Cerebellar nuclear complex (tissue), 1 donor: ENCODE measurements at regions not wholly inside any gene's neighbourhood (a gene's known extent, or its start where the extent isn't known, plus 50 kb on each side); places are given as distances from the start of the nearest gene placed in this dataset.
"Not testable (repeated sequence)": the region's sequence is repeated elsewhere in the genome, so short reads cannot be mapped to it uniquely, and the experiment has no call there.

Source experiments
- DNase-seq, 2 experiments: peaks; one replicate each; lab custom pipeline; 2025; lab: John Stamatoyannopoulos, UW

DNA sequence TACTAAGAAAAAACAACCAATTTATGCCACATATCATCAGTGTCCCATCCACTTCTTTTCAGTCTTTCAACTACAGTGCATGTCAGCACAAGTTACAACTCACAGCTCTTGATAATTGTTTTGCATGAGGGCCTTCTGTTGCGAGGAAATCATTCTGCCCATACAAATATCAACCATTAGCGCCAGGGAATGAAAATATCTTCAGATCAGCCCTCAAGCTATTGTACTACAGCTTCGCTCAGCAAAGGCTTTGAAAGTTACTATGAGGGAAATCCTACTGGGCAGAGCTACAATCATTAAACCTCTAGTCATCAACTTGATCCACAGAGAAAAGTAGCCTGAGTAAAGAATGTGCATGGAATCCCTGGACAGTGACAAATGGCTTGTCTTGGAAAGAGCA, 1023.6 kb upstream of the HS3ST1 start:
- DNase-seq: no peak

DNA sequence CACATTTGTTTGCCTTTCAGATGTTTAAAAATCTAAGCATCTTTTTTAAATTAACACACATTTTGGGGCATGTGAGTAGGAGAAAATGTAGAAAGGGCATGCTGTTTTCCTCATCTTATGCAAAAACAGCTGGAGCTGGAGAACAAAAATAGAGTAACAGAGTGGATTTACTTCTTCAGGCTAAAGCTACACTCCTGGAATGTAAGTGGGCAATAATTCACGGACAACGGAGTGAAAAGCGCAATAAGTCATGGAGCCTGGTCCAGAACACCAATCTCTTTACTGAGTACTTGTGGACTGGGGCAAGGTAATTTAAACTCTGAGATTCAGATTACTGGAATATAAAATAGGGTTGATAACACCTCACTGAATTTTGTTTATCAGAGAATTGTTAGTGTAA, 1018.8 kb upstream of the HS3ST1 start:
- DNase-seq: no peak

DNA sequence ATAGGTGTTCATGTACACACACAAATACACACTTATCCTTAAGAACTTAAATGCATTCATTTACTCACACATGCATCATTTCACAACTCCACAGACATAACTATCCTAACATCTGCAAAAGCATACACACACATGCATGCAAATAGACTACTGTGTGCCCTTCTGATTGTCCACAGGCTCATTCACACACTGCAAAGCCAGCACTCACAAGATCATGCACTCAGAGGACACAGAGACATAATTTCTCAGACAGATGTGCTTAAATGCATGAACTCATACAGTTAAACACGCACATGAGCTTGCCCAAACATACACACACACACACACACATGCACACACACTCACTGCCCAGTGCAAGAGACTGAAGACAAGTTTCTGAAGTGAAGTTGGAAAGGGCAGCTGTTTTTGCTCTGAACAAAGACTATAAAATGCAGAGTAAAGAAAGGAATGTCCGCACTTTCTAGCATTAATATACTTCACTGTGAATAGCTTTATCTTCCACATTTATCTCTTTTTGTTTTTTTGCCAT, 1018.0 kb upstream of the HS3ST1 start:
- DNase-seq: no peak

DNA sequence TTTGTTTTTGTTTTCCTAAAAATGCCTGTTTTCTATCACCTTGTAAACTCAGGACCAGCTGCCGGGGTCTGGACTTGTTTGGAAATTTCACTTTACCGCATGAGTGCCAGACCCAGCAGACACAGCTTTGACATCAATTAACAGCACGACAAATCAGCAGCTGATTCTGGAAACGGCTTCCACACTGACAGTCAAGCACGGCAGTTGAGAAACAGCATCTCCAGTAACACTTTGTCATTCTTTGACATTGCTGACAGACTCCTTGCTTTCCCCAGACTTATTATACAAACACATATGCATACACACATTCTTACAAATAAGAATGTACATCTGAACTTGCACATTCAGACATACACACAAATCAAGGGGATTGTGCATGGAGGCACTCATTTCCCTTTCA, 1017.6 kb upstream of the HS3ST1 start:
- no peak for DNase-seq

DNA sequence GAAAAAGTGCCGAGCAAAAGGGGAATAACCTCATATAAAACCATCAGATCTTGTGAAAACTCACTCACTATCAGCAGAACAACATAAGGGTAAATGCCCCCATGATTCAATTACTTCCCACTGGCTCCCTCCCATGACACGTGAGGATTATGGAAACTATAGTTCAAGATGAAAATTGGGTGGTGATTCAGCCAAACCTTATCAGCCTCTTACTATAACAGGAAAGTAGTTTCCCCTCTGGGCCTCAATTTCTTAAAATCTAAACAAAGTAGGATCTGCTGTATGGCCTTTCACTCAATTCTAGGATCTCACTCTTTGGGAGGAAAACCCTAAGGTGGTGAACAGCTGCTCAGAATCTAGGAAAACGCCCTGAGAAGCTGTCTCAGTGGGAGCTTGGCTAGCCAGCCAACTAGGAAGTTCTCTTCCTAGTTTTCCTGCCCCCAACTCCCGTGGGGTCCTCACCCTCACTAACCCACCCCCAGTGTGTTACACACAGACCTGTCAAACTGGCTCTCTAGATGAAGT, 1017.1 kb upstream of the HS3ST1 start:
- no peak for DNase-seq

DNA sequence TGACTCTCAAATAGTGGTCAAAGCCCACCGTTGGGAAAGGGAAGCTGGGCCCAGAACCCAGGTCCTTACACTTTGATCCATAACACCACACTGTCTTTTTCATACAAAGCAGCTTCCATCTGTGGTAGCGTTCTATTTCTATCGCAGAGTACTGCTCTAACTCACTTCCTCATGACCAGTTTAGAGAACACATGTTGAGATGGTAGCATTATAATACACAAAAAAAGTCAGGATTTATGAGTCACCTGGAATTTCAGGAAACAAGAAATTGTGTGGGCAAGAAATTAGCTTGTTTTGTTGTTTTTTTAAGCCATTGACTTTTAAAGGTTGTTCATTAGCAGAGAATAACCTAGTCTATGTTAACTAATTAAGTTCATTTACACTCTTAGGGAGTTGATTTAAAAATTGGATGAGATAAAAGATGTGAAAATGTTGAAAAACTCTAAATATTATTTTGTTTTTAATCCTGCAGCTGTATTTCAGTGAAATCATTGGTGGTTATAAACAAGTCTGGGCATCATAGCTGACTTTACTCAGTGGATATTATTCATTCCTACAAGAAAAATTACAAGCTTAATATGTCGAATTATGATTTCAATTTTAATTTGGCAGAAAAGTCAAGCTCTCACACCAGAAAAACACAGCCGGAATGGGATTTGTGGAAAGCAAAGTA, 1011.1 kb upstream of the HS3ST1 start:
- DNase-seq: no peak

DNA sequence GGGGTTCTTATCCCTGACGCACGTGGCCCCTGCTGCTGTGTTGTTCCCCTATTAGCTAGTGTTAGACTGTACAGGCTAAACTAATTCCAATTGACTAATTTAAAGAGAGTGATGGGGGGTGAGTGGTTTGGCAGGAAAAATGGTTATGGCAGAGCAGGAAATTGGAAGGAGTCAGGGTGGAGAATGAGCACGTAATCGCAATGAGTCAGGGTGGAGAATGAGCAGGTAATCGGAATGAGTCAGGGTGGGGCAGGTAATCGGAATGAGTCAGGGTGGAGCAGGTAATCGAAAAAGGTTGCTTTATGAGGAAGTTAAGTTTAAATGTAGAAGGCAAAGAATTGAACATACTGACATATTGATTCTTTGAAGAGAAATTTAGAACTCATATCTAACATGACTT, 1002.6 kb upstream of the HS3ST1 start:
- DNase-seq: not testable (repeated sequence)

DNA sequence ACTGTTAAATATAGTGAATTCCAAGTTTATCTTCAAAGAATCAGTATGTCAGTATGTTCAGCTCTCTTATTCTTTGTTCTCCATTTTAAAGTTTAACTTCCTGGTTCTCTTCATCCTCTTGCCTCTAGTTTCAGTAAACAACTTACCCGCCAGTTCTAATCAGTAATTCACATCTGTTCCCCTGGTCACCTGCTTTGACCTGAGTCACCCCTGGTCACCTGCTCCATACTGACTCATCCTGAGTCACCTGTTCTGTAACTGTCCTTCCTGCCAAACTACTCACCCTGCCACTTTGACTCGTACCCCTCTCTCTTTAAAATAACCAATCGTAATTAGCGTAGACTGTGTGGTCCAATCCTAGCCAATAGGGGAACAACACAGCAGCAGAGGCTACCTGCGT, 992.7 kb upstream of the HS3ST1 start:
- no peak for DNase-seq

DNA sequence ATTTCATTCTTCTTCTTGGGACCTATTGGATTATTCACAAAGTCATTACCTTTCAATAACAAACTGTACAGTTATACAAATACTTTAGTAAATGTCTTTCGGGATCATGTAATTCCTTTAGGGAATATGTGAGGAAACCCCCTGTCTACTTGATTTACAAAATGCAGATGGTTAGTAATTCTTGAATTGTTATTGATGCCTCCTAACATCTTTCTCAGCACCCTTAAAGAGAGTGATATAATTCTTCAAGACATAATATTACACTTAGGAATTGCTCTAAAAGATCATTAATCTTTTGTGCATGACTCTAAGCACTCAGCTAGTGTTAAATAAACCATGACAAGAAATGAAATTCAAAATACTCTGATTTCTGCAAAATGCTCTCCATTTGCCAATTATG, 988.1 kb upstream of the HS3ST1 start:
- no peak for DNase-seq

DNA sequence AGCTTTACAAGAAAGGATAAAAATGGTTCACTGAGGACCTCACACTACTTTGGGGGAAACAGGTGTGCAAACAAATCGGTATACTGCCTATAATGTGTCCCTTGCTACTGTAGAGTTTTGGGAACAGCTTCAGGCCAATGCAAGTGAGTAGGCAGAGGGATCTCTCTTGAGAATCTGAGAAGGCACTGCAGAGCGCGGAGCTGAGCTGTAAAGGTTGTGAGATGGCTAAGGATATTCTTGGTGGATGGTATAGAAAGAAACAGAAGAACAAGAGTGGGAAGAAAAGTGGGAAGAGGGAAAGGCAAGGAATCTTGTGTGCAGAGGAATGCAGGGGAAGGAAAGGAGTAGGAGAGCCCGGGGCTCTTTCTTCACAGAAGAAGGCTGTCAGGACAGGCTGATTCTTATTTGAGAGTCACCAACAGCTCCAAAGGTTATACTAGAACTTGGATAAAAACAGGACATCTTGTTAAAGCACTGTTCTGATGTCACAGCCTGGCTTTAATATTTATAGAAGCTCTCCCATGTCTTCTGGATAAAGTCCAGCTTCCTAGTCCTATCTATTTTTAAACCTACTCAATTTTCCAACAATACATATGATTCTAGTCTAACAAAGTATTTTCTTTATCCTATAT, 985.6 kb upstream of the HS3ST1 start:
- no peak for DNase-seq

DNA sequence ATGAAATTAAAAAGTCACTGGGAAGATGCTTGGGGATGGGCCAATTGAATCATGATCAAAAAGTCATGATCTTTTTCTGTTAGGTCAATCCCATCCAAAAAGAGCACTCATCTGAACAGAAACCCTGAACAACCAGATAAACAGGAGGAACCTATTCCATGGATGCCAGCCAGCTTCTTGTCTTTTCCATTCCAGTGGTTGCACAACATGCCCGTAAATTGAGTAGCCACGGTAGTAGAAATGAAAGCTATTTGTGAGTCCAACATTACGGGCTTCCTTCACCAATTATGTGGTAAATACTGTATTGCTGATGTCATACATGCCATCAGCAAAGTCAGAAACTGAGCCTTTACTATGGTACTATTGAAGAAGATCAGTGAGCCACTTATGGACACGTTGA, 982.4 kb upstream of the HS3ST1 start:
- no peak for DNase-seq

DNA sequence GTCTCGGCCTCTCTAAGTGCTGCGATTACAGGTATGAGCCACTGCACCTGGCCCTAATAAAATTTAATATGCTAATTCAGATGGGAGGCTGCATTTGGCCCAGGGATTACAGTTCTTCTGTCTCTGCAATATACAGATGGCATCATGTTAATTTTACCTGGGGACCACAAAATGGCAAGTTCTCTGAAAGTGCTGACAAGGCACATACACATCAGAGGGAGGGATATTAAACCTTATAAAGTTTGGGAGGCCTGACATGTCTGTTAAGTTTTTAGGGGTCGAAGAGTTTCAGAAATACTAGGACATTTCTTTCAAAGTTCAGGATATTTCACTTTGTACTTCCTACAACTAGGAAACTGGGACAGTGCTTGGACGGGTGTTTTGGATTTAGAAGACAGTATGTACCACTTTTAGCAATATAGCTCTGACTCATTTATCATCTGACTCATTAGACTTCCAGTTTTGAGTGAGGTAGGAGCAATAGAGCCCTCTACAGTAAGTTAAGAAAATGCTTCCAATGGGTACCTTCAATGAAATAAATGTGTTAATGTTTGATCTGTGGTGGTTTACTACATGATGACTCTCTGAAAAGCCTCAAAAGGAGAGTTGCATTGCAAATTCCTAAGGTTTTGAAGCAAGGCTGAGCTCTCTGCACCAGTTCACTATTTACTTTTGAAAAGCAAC, 981.0 kb upstream of the HS3ST1 start:
- DNase-seq: no peak

DNA sequence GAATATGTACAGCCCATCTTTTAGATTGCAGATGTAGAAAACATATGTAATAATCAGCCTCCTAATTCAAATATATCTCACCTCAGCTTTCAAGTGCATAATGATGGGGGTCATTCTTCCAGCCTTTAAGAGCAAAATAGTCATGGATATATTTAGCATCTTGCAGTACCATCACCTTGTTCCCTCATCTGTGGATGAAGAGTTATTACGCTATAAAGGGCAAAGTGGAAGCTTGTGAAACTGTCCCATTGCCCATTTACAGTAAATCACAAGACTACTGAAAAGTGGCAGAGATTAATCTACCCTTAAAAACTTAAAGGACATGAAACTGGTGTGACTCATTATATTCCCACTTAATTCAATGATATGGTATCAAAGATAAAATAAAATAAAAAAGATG, 979.7 kb upstream of the HS3ST1 start:
- no peak for DNase-seq

DNA sequence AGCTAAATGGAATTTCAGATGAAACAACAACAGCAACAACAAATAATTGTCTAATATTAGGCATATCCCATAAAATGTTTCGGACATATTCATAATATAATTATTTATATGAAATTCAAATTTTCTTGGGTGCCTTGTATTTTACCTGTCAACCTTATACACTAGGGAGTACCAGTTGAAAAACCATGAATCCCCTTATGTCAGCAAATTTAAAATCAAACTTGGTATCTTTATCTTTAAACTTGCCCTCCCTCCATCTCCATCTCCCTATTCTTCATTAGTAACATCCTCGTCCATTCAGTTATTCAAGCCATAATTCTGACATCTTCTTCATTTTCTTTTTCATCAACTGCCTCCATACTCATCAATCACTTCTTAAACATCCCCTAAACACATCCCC, 974.5 kb upstream of the HS3ST1 start:
- no peak for DNase-seq

DNA sequence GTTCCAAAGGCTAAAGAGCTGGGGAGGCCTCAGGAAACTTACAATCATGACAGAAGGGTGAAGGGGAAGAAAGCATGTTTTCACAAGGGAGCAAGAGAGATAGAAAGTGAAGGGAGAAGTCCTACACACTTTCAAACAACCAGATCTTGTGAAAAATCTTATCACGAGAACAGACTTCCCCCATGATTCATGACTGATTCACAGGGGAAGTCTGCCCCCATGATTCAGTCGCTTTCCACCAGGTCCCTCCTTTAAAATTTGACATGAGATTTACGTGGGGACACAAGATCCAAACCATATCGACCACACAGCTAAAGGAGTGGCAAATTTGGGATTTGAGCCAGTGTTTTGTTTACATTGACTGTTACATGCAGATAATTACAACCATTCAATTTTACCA, 971.1 kb upstream of the HS3ST1 start:
- DNase-seq: no peak

DNA sequence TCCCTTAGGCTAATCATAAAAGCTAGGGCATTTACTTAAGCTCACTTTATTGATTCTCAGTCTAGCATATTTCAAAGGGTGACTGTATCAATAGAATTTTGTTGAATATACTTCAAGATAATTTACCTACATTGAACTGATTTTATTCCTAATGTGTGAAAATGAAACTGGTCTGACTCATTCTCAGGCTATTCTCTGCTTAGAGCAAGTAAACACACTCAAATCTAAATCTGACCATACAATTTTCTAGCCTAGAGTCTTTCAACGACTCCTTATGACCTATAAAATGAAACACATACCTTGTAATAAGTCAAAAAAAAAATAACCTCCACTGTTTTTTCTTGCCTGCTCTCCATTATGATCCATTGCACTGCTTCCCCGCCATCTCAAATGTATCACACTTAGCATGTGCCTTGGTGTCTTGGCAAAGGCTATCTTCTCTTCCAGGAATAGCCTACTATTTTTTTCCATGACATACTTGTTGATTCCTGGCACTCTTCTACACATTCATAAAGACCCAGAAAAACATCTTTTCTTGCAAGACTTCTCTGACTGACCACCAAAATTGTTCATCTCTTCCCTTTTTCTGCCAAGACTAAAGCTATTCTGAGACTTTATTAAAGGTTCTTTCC, 965.1 kb upstream of the HS3ST1 start:
- DNase-seq: no peak

DNA sequence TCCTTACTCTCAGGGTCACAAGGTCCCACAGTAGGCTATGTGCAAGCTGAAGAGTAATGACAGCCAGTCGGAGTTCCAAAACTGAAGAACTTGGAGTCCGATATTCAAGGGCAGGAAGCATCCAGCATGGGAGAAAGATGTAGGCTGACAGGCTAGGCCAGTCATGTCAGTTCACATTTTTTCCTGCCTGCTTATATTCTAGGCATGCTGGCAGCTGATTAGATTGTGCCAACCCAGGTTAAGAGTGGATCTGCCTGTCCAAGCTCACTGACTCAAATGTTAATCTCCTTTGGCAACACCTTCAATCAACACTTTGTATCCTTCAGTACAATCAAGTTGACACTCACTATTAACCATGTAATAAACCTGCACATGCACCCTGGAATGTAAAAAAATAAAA, 960.9 kb upstream of the HS3ST1 start:
- no peak for DNase-seq

DNA sequence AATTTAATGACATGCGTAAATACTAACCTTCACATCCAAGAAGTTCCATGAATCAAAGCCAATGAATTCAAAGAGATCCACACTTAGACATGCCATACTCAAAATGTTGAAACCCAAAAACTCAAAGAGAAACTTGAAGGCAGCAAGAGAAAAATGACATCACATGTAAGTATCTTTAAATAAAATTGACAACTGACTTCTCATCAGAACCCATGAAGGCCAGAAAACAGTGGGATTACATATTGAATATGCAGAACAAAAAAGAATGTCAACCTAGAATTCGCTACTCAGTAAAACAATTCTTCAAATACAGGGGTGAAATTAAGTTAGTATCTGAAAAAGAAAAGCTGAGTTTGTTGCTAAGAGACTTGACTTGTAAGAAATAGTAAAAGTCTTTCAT, 953.9 kb upstream of the HS3ST1 start:
- no peak for DNase-seq

DNA sequence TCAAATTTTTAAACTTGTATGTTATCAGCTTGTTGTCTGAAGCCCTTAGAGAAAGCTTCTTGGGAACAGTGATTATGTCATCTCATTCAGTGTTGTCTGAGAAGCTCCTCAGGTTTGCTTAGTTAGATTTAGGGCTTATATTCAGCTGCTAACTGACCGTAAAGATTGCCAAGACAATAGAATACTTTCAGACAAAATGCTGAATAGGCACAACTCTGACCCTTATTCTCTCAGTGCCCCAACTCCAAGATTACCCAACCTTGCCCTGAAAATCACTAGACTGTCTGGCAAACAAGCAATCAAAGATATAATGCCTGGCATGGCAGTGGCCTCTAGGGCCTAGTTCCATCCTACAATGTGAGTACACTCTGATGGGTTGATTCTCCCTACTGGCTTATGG, 950.5 kb upstream of the HS3ST1 start:
- DNase-seq: no peak

DNA sequence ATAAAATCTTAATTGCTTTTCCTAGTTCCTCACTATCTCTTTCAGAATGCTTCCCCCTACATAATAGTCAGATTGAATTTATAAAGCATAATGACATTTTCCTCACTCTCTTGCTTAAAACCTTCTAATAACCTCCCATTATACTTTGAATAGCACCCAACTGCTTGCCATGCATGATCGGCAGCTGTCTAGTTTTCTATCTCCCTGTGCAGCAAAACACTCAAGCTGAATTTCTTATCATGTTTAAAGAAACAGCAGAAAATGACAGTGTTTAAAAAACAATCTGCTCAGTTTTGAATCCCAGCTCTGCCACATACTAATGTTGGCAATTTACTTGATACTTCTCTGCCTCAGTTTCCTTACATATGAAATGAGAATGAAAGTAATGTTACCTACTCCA, 947.1 kb upstream of the HS3ST1 start:
- DNase-seq: no peak

DNA sequence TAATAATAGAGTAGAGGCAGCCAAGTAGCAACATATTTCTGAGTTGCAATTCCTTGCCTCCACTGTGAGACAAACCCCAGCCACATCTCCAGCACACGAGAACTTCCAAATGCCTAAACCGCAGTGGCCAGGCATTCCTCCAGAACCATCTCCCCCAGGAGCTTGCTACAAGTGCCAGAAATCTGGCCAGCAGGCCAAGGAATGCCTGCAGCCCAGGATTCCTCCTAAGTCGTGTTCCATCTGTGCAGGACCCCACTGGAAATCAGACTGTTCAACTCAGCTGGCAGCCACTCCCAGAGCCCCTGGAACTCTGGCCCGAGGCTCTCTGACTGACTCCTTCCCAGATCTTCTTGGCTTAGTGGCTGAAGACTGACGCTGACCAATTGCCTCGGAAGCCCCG, 937.2 kb upstream of the HS3ST1 start:
- not testable (repeated sequence) for DNase-seq

DNA sequence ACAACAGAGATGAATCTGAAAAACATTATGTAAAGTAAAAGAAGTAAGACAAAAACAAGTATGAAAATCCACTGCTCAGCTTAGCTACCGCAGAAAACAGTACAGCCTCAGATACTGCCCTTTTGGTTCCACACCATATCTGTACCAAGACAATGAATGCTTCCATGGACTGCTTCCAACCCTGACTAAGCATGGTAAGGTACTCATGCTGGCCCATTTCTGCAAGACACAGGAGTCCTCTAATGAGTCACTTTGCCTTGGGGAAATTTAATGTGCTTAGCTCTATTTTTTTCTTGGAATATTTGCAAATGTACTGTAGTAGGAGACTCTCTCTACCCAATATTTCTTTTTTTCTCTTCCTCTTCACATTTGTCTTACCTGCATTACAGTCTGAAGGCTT, 931.7 kb upstream of the HS3ST1 start:
- DNase-seq: no peak

DNA sequence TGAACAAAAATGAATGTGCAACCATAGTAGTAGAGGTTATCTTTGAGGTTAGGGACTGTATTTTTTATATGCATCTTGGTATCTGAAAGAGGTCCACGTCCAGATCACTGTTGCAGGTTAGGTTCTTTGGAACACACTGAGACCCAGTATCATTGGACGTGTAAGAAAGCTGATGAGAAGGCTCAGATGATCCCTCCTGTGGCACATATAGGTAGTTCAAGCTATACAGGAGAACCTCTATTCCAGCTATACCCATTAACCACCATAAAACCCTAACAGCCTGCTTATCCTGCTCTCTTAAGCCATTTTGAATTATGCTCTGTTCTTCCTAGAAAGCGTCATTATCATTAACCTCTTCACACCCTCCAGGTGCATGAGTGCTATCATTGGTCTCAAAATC, 930.7 kb upstream of the HS3ST1 start:
- DNase-seq: no peak
